Activated CD8-positive, alpha-beta T cell treated with anti-CD3 and anti-CD28 coated beads for 36 hours (primary cell): ENCODE measurements at regions not wholly inside any gene's neighbourhood (a gene's known extent, or its start where the extent isn't known, plus 50 kb on each side); places are given as distances from the start of the nearest gene placed in this dataset.
A peak's percentile ranks its signal among the peaks of the same experiment; 100 is the strongest.

ENCODE experiments used
- ATAC-seq: fragments of 200-7000 bp; cut with Tn5 transposase; one replicate; pipeline ENCODE4 v1.10.0; 2021; ENCODE audit warnings: mild to moderate bottlenecking, moderate library complexity
- CTCF ChIA-PET: fragments of 350-600 bp; sonication (Branson Sonifier 250); formaldehyde crosslinking; loops from one replicate; lab custom pipeline; 2021; ENCODE audit warnings: antibody characterized with exemption; lab: Charles Lee
- POLR2A ChIA-PET: fragments of 350-600 bp; sonication (Branson Sonifier 250); formaldehyde crosslinking; loops from one replicate; lab custom pipeline; 2021; ENCODE audit warnings: antibody characterized with exemption; lab: Charles Lee
- DNase-seq: peaks from one replicate; pipeline ENCODE4 v3.0.0-alpha.2; 2020
- H3K27ac Mint-ChIP-seq: one replicate; pipeline ENCODE4 v1.8.0; 2021; ENCODE audit warnings: mild to moderate bottlenecking, mixed read lengths
- H3K27me3 Mint-ChIP-seq: one replicate; pipeline ENCODE4 v1.8.0; 2021; ENCODE audit warnings: mixed read lengths
- H3K36me3 Mint-ChIP-seq: one replicate; pipeline ENCODE4 v1.8.0; 2021; ENCODE audit warnings: low read depth, mixed read lengths
- H3K4me1 Mint-ChIP-seq: one replicate; pipeline ENCODE4 v1.8.0; 2021; ENCODE audit warnings: low read depth, mixed read lengths
- H3K4me3 Mint-ChIP-seq: one replicate; pipeline ENCODE4 v1.8.0; 2021; ENCODE audit warnings: mild to moderate bottlenecking, moderate library complexity, mixed read lengths
- H3K9me3 Mint-ChIP-seq: one replicate; pipeline ENCODE4 v1.8.0; 2021; ENCODE audit warnings: mixed read lengths
- intact Hi-C: fragments of 100-400 bp; cut with micrococcal nuclease; formaldehyde crosslinking; loops from one replicate; pipeline ENCODE4 v1.10.0; 2022
- TF ChIP-seq, protein P1 (sequence below): fragments of 200-600 bp; IDR thresholded peaks from one replicate; pipeline ENCODE4 v1.8.0; 2022; ENCODE audit warnings: antibody characterized with exemption, mild to moderate bottlenecking

- H3K9me3 Mint-ChIP-seq, result no peaks in the 10 kb centered on the region
- DNase-seq (no peak), ATAC-seq (no peak)
- ChIA-PET POLR2A (no interaction called here), CTCF (no interaction called here)
- H3K27me3 Mint-ChIP-seq, result peaks cover 3% of the 10 kb centered on the region
- no peaks in the 10 kb centered on the region for H3K4me1 Mint-ChIP-seq
- H3K27ac Mint-ChIP-seq, result no peak overlapping the region
- TF ChIP-seq, protein P1, sequence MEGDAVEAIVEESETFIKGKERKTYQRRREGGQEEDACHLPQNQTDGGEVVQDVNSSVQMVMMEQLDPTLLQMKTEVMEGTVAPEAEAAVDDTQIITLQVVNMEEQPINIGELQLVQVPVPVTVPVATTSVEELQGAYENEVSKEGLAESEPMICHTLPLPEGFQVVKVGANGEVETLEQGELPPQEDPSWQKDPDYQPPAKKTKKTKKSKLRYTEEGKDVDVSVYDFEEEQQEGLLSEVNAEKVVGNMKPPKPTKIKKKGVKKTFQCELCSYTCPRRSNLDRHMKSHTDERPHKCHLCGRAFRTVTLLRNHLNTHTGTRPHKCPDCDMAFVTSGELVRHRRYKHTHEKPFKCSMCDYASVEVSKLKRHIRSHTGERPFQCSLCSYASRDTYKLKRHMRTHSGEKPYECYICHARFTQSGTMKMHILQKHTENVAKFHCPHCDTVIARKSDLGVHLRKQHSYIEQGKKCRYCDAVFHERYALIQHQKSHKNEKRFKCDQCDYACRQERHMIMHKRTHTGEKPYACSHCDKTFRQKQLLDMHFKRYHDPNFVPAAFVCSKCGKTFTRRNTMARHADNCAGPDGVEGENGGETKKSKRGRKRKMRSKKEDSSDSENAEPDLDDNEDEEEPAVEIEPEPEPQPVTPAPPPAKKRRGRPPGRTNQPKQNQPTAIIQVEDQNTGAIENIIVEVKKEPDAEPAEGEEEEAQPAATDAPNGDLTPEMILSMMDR, result no peak
- no peaks in the 10 kb centered on the region for H3K36me3 Mint-ChIP-seq
- intact Hi-C loops, result no loop called here
- H3K4me3 Mint-ChIP-seq, result no peak overlapping the region
These were observed 129.4 kb upstream of the SRRM4 start for GRCh38 chr12:118851891-118852290.

DNA sequence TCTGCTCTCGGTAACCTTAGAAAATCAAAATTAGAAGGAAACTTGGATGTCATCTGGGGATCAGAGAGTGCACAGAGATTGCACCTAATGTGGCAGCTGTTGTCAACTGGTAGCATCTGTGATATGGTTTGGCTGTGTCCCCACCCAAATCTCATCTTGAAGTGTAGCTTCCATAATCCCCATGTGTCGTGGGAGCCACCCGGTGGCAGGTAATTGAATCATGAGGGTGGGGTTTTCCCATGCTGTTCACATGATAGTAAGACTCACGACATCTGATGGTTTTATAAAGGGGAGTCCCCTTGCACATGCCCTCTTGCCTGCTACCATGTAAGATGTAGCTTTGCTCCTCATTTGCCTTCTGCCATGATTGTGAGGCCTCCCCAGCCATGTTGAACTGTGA lies 127.7 kb upstream of the SRRM4 start:
- Mint-ChIP-seq H3K9me3 (no peaks in the 10 kb centered on the region), H3K36me3 (no peaks in the 10 kb centered on the region), H3K27me3 (peaks cover 2% of the 10 kb centered on the region), H3K4me3 (no peak overlapping the region), H3K4me1 (no peaks in the 10 kb centered on the region), H3K27ac (no peak overlapping the region)
- intact Hi-C loops, result no loop called here
- CTCF ChIA-PET, result interaction anchor here (1.1 kb wide), 1 partner anchor 11 kb away, joined by 3 read pairs; no protein-coding TSS in a partner anchor
- peak; percentile 32 for DNase-seq
- POLR2A ChIA-PET, result interaction anchor here (0.6 kb wide), 1 partner anchor 402 kb away, joined by 3 read pairs; no protein-coding TSS in a partner anchor
- ATAC-seq, result no peak
- TF ChIP-seq, protein P1, result no peak

DNA sequence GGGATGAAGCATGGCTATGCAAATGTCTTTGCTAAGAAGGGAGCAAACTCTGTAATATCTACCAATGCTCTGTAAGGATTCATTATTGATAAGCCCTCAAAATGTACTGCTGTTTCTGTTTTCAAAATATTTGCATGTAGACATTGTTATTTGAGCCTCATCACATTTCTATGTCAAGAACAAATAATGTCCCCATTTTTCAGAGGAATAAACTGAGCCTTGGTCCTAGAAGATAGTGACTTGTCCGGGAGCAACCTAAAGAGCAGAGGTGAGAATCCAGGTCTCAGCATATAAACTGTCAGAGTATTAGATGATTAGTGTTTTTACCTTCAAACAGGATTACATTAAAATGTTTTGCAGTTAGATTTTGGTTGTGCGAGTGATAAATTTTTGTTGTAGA lies 125.5 kb upstream of the SRRM4 start:
- Mint-ChIP-seq H3K9me3 (no peaks in the 10 kb centered on the region), H3K4me3 (no peak overlapping the region), H3K27me3 (peaks cover 2% of the 10 kb centered on the region), H3K36me3 (no peaks in the 10 kb centered on the region), H3K4me1 (no peaks in the 10 kb centered on the region), H3K27ac (no peak overlapping the region)
- TF ChIP-seq, protein P1, result no peak
- intact Hi-C loops, result no loop called here
- ATAC-seq, result no peak
- DNase-seq, result no peak
- ChIA-PET CTCF (no interaction called here), POLR2A (no interaction called here)

DNA sequence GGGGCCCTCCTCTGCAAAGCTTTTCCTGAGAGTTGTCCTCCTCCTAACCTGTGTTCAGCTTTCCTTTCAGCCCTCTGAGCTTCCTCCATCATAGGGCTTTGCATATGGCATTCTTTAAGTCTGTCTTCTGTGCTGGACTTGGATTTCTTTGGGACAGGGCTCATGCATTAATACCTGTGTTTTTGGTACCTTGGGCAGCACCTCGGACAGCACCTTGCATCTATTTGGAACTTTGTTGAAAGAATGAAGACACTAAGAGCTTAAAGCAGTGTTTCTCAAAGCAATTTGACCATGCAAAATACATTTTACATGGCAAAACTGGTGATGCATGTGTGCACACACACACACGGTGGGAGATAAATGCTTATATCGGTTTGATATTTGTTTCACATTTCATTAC lies 115.0 kb upstream of the SRRM4 start:
- Mint-ChIP-seq H3K9me3 (no peaks in the 10 kb centered on the region), H3K27ac (no peak overlapping the region), H3K36me3 (no peaks in the 10 kb centered on the region), H3K27me3 (peaks cover 3% of the 10 kb centered on the region), H3K4me1 (no peaks in the 10 kb centered on the region), H3K4me3 (no peak overlapping the region)
- DNase-seq (peak; percentile 2), ATAC-seq (no peak)
- POLR2A ChIA-PET, result no interaction called here
- TF ChIP-seq, protein P1, result no peak
- intact Hi-C loops, result no loop called here
- CTCF ChIA-PET, result no interaction called here

- Mint-ChIP-seq H3K4me3 (no peak overlapping the region), H3K27ac (no peak overlapping the region), H3K36me3 (no peaks in the 10 kb centered on the region), H3K4me1 (no peaks in the 10 kb centered on the region), H3K27me3 (peaks cover 3% of the 10 kb centered on the region), H3K9me3 (no peaks in the 10 kb centered on the region)
- ChIA-PET CTCF (no interaction called here), POLR2A (no interaction called here)
- no peak for DNase-seq
- intact Hi-C loops, result no loop called here
- TF ChIP-seq, protein P1, result no peak
- no peak for ATAC-seq
These were observed 110.8 kb upstream of the SRRM4 start for GRCh38 chr12:118870551-118870950.
